ENCODE measurements at regions not wholly inside any gene's neighbourhood (a gene's known extent, or its start where the extent isn't known, plus 50 kb on each side); places are given as distances from the start of the nearest gene placed in this dataset.

- no peaks in the 10 kb centered on the region for H3K4me1 ChIP-seq
- DNase-seq (ENCODE audit: extremely low spot score in 2 of 2): no peak
- no peaks in the 10 kb centered on the region for H3K36me3 ChIP-seq
- no peak overlapping the region for H3K4me3 ChIP-seq
- TF ChIP-seq POLR2A (IDR thresholded peaks at IDR 0.05) (no peak), POLR2AphosphoS5 (IDR thresholded peaks at IDR 0.05; ENCODE audit: insufficient read depth in 1 of 2, low read depth in 1 of 2) (no peak), CTCF (IDR thresholded peaks at IDR 0.05) (no peak)
- H3K27me3 ChIP-seq: no peaks in the 10 kb centered on the region
- no peak overlapping the region for H3K27ac ChIP-seq
- intact Hi-C loops (cut with DNase I): no loop called here
- H3K9me3 ChIP-seq: no peaks in the 10 kb centered on the region
Observed at GRCh38 chr4:125983168-125983567, 668.4 kb downstream of the FAT4 start.

GRCh38 chr4:125985856-125986255 lies 671.1 kb downstream of the FAT4 start:
- TF ChIP-seq POLR2AphosphoS5 (IDR thresholded peaks at IDR 0.05; ENCODE audit: insufficient read depth in 1 of 2, low read depth in 1 of 2) (no peak), CTCF (IDR thresholded peaks at IDR 0.05) (no peak), POLR2A (IDR thresholded peaks at IDR 0.05) (no peak)
- intact Hi-C loops (cut with DNase I): no loop called here
- Histone ChIP-seq H3K27ac (no peak overlapping the region), H3K36me3 (no peaks in the 10 kb centered on the region), H3K27me3 (no peaks in the 10 kb centered on the region), H3K4me1 (no peaks in the 10 kb centered on the region), H3K4me3 (no peak overlapping the region), H3K9me3 (no peaks in the 10 kb centered on the region)
- DNase-seq (ENCODE audit: extremely low spot score in 2 of 2): no peak

GRCh38 chr4:125986307-125986706 lies 671.6 kb downstream of the FAT4 start:
- no peak for TF ChIP-seq POLR2AphosphoS5 (IDR thresholded peaks at IDR 0.05; ENCODE audit: insufficient read depth in 1 of 2, low read depth in 1 of 2)
- H3K4me3 ChIP-seq: no peak overlapping the region
- no peak overlapping the region for H3K27ac ChIP-seq
- no peaks in the 10 kb centered on the region for H3K36me3 ChIP-seq
- no peaks in the 10 kb centered on the region for H3K27me3 ChIP-seq
- no peaks in the 10 kb centered on the region for H3K9me3 ChIP-seq
- intact Hi-C loops (cut with DNase I): no loop called here
- no peaks in the 10 kb centered on the region for H3K4me1 ChIP-seq
- no peak for DNase-seq (ENCODE audit: extremely low spot score in 2 of 2)

- intact Hi-C loops (cut with DNase I): no loop called here
- DNase-seq (ENCODE audit: extremely low spot score in 2 of 2): no peak
- no peak overlapping the region for H3K4me3 ChIP-seq
- H3K27me3 ChIP-seq: no peaks in the 10 kb centered on the region
- H3K27ac ChIP-seq: no peak overlapping the region
- TF ChIP-seq CTCF (IDR thresholded peaks at IDR 0.05): no peak
- no peak for TF ChIP-seq POLR2AphosphoS5 (IDR thresholded peaks at IDR 0.05; ENCODE audit: insufficient read depth in 1 of 2, low read depth in 1 of 2)
- TF ChIP-seq POLR2A (IDR thresholded peaks at IDR 0.05): no peak
- H3K36me3 ChIP-seq: no peaks in the 10 kb centered on the region
- H3K9me3 ChIP-seq: no peaks in the 10 kb centered on the region
- no peaks in the 10 kb centered on the region for H3K4me1 ChIP-seq
Observed at GRCh38 chr4:125988464-125988863, 673.7 kb downstream of the FAT4 start.

DNA sequence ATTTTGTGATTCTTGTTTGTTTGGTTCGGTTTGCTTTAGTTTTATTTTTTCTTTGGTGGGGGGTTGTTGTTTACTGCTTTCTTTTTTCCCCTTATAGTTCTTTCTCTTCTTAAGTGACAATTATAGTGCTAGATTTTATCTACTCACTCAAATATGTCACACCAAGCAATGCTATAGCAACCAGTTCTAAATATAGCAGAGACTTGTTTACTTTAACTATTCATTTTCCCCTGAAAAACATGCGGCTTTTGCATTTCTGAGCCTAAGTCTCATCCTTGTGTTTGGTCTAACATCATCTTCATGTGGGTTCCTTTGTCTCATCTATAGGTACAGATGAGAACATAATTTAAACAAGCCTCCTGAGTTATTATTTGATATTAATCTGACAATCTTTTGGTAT lies 676.6 kb downstream of the FAT4 start:
- H3K36me3 ChIP-seq: no peaks in the 10 kb centered on the region
- H3K27ac ChIP-seq: no peak overlapping the region
- DNase-seq (ENCODE audit: extremely low spot score in 2 of 2): no peak
- intact Hi-C loops (cut with DNase I): no loop called here
- H3K4me1 ChIP-seq: no peaks in the 10 kb centered on the region
- no peaks in the 10 kb centered on the region for H3K27me3 ChIP-seq
- H3K4me3 ChIP-seq: no peak overlapping the region
- no peaks in the 10 kb centered on the region for H3K9me3 ChIP-seq
- TF ChIP-seq CTCF (IDR thresholded peaks at IDR 0.05) (no peak), POLR2AphosphoS5 (IDR thresholded peaks at IDR 0.05; ENCODE audit: insufficient read depth in 1 of 2, low read depth in 1 of 2) (no peak), POLR2A (IDR thresholded peaks at IDR 0.05) (no peak)

DNA sequence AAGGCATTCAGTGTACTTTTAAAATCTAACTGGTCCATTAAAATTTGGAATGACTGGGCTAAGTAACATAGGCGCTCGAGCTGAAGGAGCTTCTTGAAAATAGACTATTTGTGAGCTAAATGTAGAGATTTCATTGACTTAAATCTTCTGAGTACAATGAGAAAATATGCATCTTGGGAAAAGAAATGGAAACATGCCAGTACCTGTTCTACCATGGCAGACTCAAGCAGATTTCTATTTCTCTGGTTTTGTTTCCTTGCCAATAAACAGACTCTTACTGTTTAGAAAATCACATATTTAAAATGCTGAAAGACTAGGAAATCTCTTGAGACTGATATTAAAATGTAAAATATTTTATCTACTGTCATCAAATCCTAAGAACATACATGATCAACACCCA lies 678.1 kb downstream of the FAT4 start:
- Histone ChIP-seq H3K27me3 (no peaks in the 10 kb centered on the region), H3K4me3 (no peak overlapping the region), H3K9me3 (no peaks in the 10 kb centered on the region), H3K4me1 (no peaks in the 10 kb centered on the region), H3K36me3 (no peaks in the 10 kb centered on the region), H3K27ac (no peak overlapping the region)
- no peak for DNase-seq (ENCODE audit: extremely low spot score in 2 of 2)
- intact Hi-C loops (cut with DNase I): no loop called here
- TF ChIP-seq POLR2A (IDR thresholded peaks at IDR 0.05): no peak
- no peak for TF ChIP-seq POLR2AphosphoS5 (IDR thresholded peaks at IDR 0.05; ENCODE audit: insufficient read depth in 1 of 2, low read depth in 1 of 2)
- TF ChIP-seq CTCF (IDR thresholded peaks at IDR 0.05): no peak
